GM23248 (cell line): ENCODE measurements at regions not wholly inside any gene's neighbourhood (a gene's known extent, or its start where the extent isn't known, plus 50 kb on each side); places are given as distances from the start of the nearest gene placed in this dataset.

ENCODE experiments used
- EZH2 ChIP-seq: fragments of 200-600 bp; sonication (generic); IDR thresholded peaks from 2 replicates; pipeline ENCODE4 v1.6.1; 2018; ENCODE audit warnings: antibody characterized with exemption, mild to moderate bottlenecking; ENCODE audit not compliant: insufficient read depth, poor library complexity, severe bottlenecking
- EZH2phosphoT487 ChIP-seq: fragments of 200-600 bp; sonication (generic); IDR thresholded peaks from 2 replicates; pipeline ENCODE4 v1.6.1; 2018; ENCODE audit warnings: antibody characterized with exemption, moderate library complexity, mild to moderate bottlenecking, low read depth; ENCODE audit not compliant: insufficient read depth

DNA sequence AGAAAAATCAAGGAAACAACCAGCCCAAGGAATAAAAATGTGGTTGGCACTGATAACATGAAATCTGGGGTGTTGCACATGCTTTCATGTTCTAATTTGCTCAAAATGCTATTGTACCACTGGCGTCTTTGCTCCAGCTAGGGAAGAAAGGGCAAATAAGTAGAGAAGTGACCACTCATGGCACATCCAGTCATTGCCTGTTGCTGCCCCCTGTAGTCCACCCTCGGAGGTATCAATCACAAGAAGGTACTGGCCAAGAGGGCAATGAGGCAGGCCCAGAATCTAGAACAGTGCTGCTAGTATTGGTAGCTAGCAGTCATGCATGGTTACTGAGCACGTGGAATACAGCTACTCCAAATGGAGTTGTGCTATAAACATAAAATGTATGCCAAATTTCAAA lies 213.4 kb downstream of the CDCA7 start:
- no peak for TF ChIP-seq EZH2
- no peak for TF ChIP-seq EZH2phosphoT487
